ENCODE measurements at regions not wholly inside any gene's neighbourhood (a gene's known extent, or its start where the extent isn't known, plus 50 kb on each side); places are given as distances from the start of the nearest gene placed in this dataset.

DNA sequence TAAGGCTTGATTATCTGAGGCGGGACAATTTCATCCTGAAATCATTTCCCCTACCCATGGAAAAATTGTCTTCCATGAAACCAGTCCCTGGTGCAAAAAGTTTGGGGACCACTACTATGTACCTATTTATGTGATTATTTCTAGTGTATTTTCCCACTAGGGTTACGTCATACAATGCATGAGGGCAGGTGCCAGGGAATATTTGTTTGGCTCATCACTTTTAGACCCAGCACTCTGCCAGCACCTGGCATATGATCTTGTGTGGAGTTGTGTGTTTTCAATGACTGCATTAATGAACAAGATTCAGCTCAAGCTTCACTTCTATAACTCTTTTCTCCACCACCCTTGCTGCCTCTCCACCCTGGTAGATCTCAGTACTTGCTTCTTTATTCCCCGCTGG is 73.3 kb upstream of the TNKS2 start:
- TF ChIP-seq, protein P1, sequence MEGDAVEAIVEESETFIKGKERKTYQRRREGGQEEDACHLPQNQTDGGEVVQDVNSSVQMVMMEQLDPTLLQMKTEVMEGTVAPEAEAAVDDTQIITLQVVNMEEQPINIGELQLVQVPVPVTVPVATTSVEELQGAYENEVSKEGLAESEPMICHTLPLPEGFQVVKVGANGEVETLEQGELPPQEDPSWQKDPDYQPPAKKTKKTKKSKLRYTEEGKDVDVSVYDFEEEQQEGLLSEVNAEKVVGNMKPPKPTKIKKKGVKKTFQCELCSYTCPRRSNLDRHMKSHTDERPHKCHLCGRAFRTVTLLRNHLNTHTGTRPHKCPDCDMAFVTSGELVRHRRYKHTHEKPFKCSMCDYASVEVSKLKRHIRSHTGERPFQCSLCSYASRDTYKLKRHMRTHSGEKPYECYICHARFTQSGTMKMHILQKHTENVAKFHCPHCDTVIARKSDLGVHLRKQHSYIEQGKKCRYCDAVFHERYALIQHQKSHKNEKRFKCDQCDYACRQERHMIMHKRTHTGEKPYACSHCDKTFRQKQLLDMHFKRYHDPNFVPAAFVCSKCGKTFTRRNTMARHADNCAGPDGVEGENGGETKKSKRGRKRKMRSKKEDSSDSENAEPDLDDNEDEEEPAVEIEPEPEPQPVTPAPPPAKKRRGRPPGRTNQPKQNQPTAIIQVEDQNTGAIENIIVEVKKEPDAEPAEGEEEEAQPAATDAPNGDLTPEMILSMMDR (IDR thresholded peaks at IDR 0.05; ENCODE audit: insufficient read depth, low read length), result no peak
- no peak for DNase-seq (ENCODE audit: low read depth)
- no peak overlapping the region for H3K4me3 ChIP-seq (ENCODE audit: low read depth, low read length)

DNA sequence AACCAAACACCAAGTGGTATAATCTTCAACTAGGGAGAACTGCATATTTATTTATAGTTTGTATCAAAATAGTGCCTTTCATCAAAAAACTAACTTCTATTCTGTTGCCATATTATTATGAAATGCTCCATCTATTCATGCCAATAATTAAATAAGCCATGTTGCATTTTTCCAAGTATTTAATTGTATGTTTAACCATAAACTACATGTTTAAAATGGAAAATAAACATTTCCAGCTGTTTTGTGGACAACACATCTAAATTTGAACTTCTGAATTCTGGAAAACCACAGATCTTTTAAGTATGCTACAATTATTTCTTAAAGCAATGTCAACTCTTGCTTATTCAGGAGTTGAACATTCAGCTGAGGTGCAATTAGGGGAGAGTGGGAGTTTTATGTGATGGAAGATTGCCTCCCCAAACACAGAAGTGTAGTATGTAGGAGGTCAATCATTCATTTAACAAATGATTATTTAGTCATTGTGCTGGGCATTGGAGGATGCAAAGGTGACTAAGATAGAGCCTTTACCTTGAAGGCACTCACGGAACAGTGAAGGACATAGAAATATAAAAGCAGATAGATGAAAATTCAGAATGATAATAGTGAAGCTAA is 80.7 kb upstream of the PPP1R3C start:
- DNase-seq (ENCODE audit: low read depth), result no peak
- TF ChIP-seq, protein P1 (IDR thresholded peaks at IDR 0.05; ENCODE audit: insufficient read depth, low read length), result no peak
- no peak overlapping the region for H3K4me3 ChIP-seq (ENCODE audit: low read depth, low read length)

DNA sequence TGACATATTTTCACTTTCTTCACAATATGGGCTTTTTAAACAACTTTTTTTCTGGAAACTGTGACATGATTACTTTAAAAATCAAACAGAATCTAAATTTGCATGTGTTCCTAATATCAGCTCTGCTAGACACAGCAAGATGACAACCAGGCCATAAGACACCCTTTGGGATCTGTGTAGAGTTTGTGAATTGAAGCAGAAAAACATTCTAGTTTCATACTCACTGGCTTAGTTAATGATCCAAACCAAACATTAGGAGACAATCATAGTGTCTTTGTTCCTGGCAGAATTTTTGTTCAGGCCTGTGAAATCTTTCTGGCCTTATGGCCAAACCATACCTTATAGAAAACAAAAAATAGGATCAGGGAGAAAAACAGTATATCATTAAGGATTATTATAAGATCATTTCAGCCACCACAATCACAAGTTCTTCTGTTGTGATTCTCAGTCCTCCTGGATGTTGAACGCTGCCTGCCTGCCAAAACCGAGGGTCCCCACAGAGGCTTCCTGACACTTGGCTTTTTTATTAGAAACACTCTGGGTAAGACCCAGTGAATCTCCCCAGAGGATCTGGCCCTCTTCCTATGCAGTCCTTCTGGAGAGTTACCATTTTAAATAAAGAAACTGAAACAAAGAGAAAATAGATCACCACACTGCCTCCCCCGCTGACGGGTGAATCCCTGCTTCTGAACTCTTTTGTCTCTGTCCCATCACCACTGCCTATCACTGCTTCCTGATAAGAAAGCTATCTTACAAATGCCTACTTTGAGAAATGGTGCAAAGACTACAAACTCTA is 79.2 kb upstream of the PPP1R3C start:
- H3K4me3 ChIP-seq (ENCODE audit: low read depth, low read length), result no peak overlapping the region
- no peak for DNase-seq (ENCODE audit: low read depth)
- TF ChIP-seq, protein P1 (IDR thresholded peaks at IDR 0.05; ENCODE audit: insufficient read depth, low read length), result no peak

DNA sequence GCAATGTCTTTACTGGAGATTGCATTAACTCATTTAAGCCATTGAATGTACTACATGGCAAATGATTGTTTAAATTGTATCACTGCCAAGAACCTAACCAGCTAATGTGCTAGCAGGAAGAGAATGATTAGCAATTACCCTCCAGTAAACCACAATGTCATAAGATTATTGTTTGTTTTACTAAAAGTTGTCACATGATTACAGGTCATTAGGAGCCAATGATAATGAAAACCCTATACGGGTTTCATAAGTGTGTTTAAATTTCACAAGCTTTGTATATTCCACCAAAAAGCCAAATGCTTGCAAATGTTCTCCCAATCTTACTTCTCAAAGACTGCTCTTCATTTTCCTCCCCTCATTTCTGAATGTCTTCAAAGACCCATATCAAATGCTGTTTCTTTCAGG is 76.5 kb upstream of the PPP1R3C start:
- no peak overlapping the region for H3K4me3 ChIP-seq (ENCODE audit: low read depth, low read length)
- TF ChIP-seq, protein P1 (IDR thresholded peaks at IDR 0.05; ENCODE audit: insufficient read depth, low read length), result no peak
- peak; percentile 41 for DNase-seq (ENCODE audit: low read depth)

DNA sequence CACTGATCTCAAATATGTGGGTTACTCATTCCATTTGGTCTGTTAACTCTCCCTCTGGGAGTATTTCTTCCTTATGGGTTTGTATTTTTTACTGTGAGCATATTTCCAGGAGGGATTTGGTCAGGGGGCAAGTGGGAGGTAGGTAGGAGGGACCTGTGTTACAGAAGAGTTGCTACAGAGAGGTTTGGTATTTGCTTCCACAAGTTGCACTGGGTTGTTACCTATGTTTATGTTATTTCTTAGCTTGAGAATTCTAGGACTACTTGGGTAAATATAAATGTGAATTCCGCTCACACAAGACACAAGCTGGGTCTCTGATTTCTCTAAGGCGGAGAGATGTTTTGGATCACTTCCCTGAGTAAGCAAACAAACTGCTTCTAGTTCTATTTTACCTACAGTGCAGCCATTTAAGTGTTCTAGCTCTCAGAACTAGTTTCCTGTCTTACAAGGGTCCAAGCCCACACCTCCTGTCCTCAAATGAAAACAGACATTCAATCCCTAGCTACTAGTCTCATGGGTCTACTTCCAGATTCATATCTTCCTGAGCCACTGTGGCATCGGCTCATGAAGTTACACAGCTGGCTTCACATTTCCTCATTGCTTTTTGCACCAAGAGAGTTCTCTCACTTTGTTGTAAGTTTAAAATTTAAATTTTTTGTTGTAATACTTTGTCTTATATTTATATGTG is 75.4 kb upstream of the PPP1R3C start:
- no peak for DNase-seq (ENCODE audit: low read depth)
- H3K4me3 ChIP-seq (ENCODE audit: low read depth, low read length), result no peak overlapping the region
- TF ChIP-seq, protein P1 (IDR thresholded peaks at IDR 0.05; ENCODE audit: insufficient read depth, low read length), result no peak

DNA sequence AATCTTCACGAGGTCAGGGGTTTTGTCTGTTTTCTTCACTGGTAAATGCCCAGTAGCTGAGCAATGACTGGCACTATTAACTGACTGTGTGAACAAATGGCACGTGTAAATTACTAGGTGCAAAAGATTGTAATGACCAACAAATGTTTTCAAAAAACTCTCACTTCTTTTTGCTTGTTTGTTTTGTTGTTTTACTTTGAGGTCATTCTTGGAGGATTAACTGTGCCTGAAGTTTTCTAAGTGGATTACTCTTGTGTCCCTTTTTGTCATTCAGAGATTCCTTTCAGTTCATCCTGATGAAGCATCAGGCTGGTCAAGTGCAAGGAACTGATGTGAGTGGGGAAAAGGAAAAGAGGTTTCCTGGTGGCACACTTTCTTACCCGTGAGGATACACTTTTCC is 74.4 kb upstream of the PPP1R3C start:
- no peak overlapping the region for H3K4me3 ChIP-seq (ENCODE audit: low read depth, low read length)
- TF ChIP-seq, protein P1 (IDR thresholded peaks at IDR 0.05; ENCODE audit: insufficient read depth, low read length), result no peak
- no peak for DNase-seq (ENCODE audit: low read depth)
